OCI-LY1 (cell line): ENCODE measurements at regions not wholly inside any gene's neighbourhood (a gene's known extent, or its start where the extent isn't known, plus 50 kb on each side); places are given as distances from the start of the nearest gene placed in this dataset.

Source experiments
- H2AFZ ChIP-seq: fragments of 200-600 bp; sonication (generic), shearing (Covaris generic); 2 replicates; pipeline ENCODE4 v1.6.0; 2014; ENCODE audit warnings: antibody characterized with exemption, mild to moderate bottlenecking, low read length
- H3F3A ChIP-seq: fragments of 200-600 bp; sonication (generic), shearing (Covaris generic); 2 replicates; pipeline ENCODE4 v1.6.0; 2014; ENCODE audit warnings: mild to moderate bottlenecking, antibody characterized with exemption, low read length, moderate library complexity; ENCODE audit not compliant: insufficient read depth
- H3K27ac ChIP-seq: fragments of 200-600 bp; sonication (generic); 2 replicates; pipeline ENCODE4 v1.5.1; 2014; ENCODE audit warnings: low read length, mixed run types, mild to moderate bottlenecking, low read depth; ENCODE audit not compliant: poor library complexity, severe bottlenecking
- H3K27me3 ChIP-seq: fragments of 200-600 bp; sonication (generic); 2 replicates; pipeline ENCODE4 v1.6.0; 2014; ENCODE audit warnings: antibody characterized with exemption, mild to moderate bottlenecking, low read length, moderate library complexity; ENCODE audit not compliant: insufficient read depth
- H3K36me3 ChIP-seq: fragments of 200-600 bp; sonication (generic); 2 replicates; pipeline ENCODE4 v1.6.1; 2014; ENCODE audit warnings: mild to moderate bottlenecking, antibody characterized with exemption, low read length, moderate library complexity, mixed read lengths; ENCODE audit not compliant: insufficient read depth
- H3K4me1 ChIP-seq: fragments of 200-600 bp; sonication (generic); 2 replicates; pipeline ENCODE4 v1.5.1; 2014; ENCODE audit warnings: mild to moderate bottlenecking, low read length, moderate library complexity; ENCODE audit not compliant: insufficient read depth, severe bottlenecking
- H3K4me2 ChIP-seq: fragments of 200-600 bp; sonication (generic), shearing (Covaris generic); 2 replicates; pipeline ENCODE4 v1.6.1; 2014; ENCODE audit warnings: low read length
- H3K4me3 ChIP-seq: fragments of 200-600 bp; sonication (generic); 2 replicates; pipeline ENCODE4 v1.5.1; 2014; ENCODE audit warnings: low read length, low read depth, mild to moderate bottlenecking, mixed read lengths; ENCODE audit not compliant: poor library complexity, severe bottlenecking
- H3K79me2 ChIP-seq: fragments of 200-600 bp; shearing (Covaris generic); 2 replicates; pipeline ENCODE4 v1.6.1; 2016; ENCODE audit warnings: mixed run types, low read length, mixed read lengths; ENCODE audit not compliant: insufficient read depth
- H3K9ac ChIP-seq: fragments of 200-600 bp; sonication (generic), shearing (Covaris generic); 2 replicates; pipeline ENCODE4 v1.6.1; 2014; ENCODE audit warnings: mild to moderate bottlenecking, low read length, mixed read lengths
- H3K9me2 ChIP-seq: fragments of 200-600 bp; sonication (generic), shearing (Covaris generic); 2 replicates; pipeline ENCODE4 v1.6.1; 2014; ENCODE audit warnings: low read depth, mild to moderate bottlenecking, low read length, mixed read lengths
- H3K9me3 ChIP-seq: fragments of 200-600 bp; shearing (Covaris generic); 2 replicates; pipeline ENCODE4 v1.6.1; 2014; ENCODE audit warnings: low read length, mixed read lengths
- H4K20me1 ChIP-seq: fragments of 200-600 bp; sonication (generic), shearing (Covaris generic); 2 replicates; pipeline ENCODE4 v1.6.0; 2016; ENCODE audit warnings: mild to moderate bottlenecking, low read length; ENCODE audit not compliant: insufficient read depth
- EZH2 ChIP-seq: fragments of 200-600 bp; sonication (generic), shearing (Covaris generic); IDR thresholded peaks from 2 replicates; pipeline ENCODE4 v1.8.0; 2017; ENCODE audit warnings: borderline replicate concordance, mixed run types, mild to moderate bottlenecking, antibody characterized with exemption, low read length, moderate library complexity, mixed read lengths
- TF ChIP-seq, protein P1 (sequence below): fragments of 200-600 bp; sonication (generic), shearing (Covaris generic); IDR thresholded peaks from 2 replicates; pipeline ENCODE4 v1.5.1; 2017; ENCODE audit warnings: mild to moderate bottlenecking, antibody characterized with exemption, low read length, moderate library complexity, mixed read lengths

DNA sequence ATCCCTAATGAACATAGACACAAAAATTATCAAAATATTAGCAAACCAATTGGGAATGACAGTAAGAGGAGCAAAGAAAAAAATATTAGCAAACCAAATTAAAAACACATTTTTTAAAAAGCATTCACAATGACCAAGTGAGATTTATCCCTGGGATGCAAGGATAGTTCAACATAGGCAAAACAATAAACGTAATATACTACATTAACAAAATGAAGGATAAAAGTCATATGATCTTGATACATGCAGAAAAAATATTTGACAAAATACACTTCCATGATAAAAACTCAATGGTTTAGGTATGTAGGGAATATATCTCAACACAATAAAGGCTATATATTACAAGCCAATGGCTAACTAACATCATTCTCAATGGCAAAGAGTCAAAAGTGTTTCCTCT is 83.3 kb downstream of the CRPPA start:
- no peaks in the 10 kb centered on the region for H4K20me1 ChIP-seq
- H2AFZ ChIP-seq = no peak overlapping the region
- H3K36me3 ChIP-seq = no peaks in the 10 kb centered on the region
- no peaks in the 10 kb centered on the region for H3K79me2 ChIP-seq
- no peak overlapping the region for H3K27ac ChIP-seq
- no peak overlapping the region for H3K4me2 ChIP-seq
- H3K4me1 ChIP-seq = no peaks in the 10 kb centered on the region
- no peak overlapping the region for H3K9ac ChIP-seq
- H3K9me3 ChIP-seq = no peaks in the 10 kb centered on the region
- H3K4me3 ChIP-seq = no peak overlapping the region
- no peaks in the 10 kb centered on the region for H3F3A ChIP-seq
- TF ChIP-seq, protein P1, sequence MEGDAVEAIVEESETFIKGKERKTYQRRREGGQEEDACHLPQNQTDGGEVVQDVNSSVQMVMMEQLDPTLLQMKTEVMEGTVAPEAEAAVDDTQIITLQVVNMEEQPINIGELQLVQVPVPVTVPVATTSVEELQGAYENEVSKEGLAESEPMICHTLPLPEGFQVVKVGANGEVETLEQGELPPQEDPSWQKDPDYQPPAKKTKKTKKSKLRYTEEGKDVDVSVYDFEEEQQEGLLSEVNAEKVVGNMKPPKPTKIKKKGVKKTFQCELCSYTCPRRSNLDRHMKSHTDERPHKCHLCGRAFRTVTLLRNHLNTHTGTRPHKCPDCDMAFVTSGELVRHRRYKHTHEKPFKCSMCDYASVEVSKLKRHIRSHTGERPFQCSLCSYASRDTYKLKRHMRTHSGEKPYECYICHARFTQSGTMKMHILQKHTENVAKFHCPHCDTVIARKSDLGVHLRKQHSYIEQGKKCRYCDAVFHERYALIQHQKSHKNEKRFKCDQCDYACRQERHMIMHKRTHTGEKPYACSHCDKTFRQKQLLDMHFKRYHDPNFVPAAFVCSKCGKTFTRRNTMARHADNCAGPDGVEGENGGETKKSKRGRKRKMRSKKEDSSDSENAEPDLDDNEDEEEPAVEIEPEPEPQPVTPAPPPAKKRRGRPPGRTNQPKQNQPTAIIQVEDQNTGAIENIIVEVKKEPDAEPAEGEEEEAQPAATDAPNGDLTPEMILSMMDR = no peak
- no peak for TF ChIP-seq EZH2
- no peaks in the 10 kb centered on the region for H3K27me3 ChIP-seq
- H3K9me2 ChIP-seq = no peaks in the 10 kb centered on the region

DNA sequence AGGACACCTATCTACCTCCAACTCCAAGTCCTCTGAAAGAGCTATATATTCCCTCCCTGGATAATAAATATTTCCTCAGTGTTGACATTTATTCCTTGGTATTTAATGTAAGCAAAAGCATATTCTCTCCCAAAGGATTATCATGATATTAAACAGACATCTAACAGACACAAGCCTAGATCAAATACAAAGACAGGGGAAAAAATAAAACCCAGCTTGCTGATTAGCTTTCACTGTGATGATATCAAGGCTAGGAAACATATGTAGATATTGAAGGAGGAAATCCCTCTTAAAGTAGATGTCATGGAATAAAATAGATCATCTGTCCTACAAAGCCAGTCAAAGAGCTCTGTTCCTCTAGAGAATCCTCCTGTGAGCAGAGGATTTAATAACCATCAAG is 95.2 kb downstream of the CRPPA start:
- H3K9me3 ChIP-seq = no peaks in the 10 kb centered on the region
- no peaks in the 10 kb centered on the region for H3K36me3 ChIP-seq
- H3F3A ChIP-seq = no peaks in the 10 kb centered on the region
- no peaks in the 10 kb centered on the region for H3K9me2 ChIP-seq
- H3K4me1 ChIP-seq = no peaks in the 10 kb centered on the region
- H2AFZ ChIP-seq = no peak overlapping the region
- H3K9ac ChIP-seq = no peak overlapping the region
- no peak overlapping the region for H3K4me3 ChIP-seq
- no peak overlapping the region for H3K27ac ChIP-seq
- H3K79me2 ChIP-seq = no peaks in the 10 kb centered on the region
- no peak overlapping the region for H3K4me2 ChIP-seq
- no peak for TF ChIP-seq EZH2
- TF ChIP-seq, protein P1 = no peak
- no peaks in the 10 kb centered on the region for H3K27me3 ChIP-seq
- no peaks in the 10 kb centered on the region for H4K20me1 ChIP-seq

DNA sequence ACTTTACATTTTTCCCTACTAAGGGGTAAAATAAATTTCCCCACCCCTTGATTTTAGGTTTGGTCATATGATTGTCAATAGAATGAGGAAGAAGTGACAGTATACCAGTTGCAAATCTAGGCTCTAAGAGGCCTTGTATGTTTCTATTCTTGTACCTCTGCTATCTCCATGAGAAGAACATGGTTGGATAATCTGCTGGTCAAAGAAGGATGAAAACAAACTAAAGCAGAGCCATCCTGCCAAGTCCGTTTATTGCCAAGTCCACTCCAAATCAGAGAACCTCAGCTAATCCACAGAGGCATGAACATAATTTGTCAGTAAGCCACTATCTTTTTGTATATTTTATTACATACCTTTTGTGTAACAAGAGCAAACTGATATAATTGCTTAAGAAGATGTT is 98.0 kb downstream of the CRPPA start:
- Histone ChIP-seq H3K4me2 (no peak overlapping the region), H4K20me1 (no peaks in the 10 kb centered on the region), H3K27me3 (no peaks in the 10 kb centered on the region), H3K36me3 (no peaks in the 10 kb centered on the region), H3K9ac (no peak overlapping the region), H3K9me2 (no peaks in the 10 kb centered on the region), H3K79me2 (no peaks in the 10 kb centered on the region), H2AFZ (no peak overlapping the region), H3K4me1 (no peaks in the 10 kb centered on the region), H3K9me3 (no peaks in the 10 kb centered on the region), H3F3A (no peaks in the 10 kb centered on the region), H3K4me3 (no peak overlapping the region), H3K27ac (no peak overlapping the region)
- TF ChIP-seq EZH2 = no peak
- TF ChIP-seq, protein P1 = no peak
